Activated effector memory CD4-positive, alpha-beta T cell treated with Interleukin-2 at 50 U/mL for 16 hours (primary cell): ENCODE measurements at regions not wholly inside any gene's neighbourhood (a gene's known extent, or its start where the extent isn't known, plus 50 kb on each side); places are given as distances from the start of the nearest gene placed in this dataset.

ENCODE experiments used
- DNase-seq: peaks from one replicate; pipeline ENCODE4 v3.0.0-alpha.2; 2020

DNA sequence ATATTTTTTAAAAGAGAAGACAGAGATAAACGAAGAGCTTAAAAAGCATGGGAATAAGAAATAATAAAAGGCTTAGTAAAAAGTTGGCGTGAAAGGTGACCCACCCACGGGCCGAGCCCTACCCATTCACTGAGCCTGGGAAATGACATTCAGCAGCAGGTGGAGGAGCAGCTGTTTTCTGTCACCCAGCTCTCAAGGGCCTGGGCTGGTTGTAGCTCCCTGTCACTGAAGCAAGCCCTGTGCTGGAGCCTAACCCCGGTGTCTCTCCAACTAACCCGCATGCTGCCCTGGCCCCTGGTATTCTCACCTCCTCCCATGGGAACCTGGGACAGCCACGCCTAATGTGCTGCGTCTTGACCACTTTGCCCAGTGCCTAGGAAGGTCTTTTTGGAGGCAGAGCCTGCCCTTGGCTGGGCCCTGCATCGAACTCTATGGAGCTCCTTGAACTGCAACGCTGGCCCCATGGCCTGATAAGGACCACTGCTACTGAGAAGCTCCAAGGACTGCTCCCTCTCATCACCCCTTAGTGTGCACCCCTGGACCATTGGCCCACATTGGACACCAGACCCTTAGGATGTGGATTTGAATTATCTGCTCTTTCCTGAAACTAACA is 68.8 kb upstream of the IYD start:
- no peak for DNase-seq

DNA sequence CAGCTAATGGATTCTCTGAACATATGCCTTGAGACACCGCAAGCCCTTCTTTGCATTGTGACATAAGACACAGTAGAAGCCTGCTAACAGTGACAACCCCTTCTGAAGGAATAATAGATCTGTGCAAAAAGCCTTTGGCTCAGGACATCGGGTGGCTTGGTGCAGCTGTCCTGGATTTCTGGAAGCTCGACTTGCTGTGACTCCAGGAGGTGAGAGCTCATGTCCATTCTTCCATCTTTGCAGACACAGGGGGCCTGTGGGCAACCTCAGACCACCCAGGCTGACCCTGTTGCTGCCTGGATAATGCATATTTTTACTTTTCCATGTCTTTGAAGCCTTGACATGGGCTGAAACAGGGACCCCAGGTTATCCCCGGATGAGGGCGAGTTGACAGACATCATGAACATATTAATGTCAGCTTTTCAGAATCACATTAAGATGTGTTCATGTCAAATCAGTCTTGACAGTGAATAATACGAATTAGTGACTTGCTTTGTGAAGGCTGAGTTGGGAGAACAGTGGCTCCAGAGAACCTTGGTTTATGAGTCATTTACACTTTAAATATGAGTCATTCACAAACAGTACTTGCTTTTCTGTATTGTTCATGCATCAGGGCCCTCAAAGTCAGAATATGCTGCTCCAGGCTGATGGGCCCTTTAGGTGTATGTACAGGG is 66.8 kb upstream of the IYD start:
- no peak for DNase-seq

DNA sequence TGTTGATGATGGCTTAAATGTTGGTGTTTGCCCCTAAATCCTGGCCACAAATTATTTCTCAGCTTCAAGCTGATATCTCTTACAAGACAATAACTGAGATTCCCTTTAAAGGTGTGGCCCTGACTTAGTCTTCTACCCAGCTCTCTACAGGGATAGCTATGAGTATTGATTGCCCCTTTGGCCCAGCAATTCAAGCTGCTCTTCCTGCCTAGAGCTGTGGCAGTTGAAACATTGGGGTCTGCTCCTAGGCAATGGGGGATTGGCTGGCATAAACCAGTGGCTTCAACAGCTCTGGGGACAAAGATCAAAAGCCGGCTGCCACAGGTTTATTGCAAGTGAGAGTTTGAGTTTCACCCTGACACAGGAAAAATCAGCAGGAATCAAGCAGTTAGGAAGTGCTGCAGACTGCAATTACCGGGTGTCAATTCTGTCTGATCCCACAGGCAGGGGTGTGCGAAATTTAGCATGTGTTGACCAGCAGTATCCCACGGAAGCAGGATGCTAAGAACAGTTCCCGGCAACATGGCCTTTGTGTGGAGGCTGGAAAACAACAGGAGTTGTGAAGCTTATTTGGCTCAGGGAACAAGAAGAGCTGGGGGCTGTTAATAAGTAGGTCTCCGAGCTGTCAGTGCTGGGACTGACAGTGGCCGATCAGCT is 66.2 kb upstream of the IYD start:
- DNase-seq = no peak

- no peak for DNase-seq
Measured at GRCh38 chr6:150303256-150303655, 65.6 kb upstream of the IYD start.

DNA sequence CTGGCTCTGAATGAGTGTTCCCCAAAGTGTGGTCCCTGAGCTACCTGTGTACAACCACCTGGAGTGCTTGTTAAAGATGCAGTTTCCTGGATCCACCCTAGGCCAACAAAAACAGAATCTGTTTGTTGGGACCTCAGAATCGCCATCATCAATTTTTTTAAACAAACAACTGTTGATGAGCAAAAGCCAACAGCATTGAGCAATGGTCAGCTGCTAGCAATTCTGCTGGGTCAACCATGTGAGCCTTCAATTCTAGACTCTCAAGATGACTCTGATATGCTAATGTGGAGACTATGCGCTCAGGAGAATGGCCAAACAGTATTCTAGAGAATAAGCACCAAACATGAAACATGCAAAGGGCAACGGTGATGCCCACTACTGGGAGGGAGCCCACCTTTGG is 64.4 kb upstream of the IYD start:
- no peak for DNase-seq

GRCh38 chr6:150306290-150306689 is 62.5 kb upstream of the IYD start:
- no peak for DNase-seq

GRCh38 chr6:150307520-150307919 is 61.3 kb upstream of the IYD start:
- no peak for DNase-seq

- no peak for DNase-seq
Measured at GRCh38 chr6:150308812-150309645, 59.8 kb upstream of the IYD start.

GRCh38 chr6:150310539-150310938 is 58.3 kb upstream of the IYD start:
- DNase-seq = no peak

DNA sequence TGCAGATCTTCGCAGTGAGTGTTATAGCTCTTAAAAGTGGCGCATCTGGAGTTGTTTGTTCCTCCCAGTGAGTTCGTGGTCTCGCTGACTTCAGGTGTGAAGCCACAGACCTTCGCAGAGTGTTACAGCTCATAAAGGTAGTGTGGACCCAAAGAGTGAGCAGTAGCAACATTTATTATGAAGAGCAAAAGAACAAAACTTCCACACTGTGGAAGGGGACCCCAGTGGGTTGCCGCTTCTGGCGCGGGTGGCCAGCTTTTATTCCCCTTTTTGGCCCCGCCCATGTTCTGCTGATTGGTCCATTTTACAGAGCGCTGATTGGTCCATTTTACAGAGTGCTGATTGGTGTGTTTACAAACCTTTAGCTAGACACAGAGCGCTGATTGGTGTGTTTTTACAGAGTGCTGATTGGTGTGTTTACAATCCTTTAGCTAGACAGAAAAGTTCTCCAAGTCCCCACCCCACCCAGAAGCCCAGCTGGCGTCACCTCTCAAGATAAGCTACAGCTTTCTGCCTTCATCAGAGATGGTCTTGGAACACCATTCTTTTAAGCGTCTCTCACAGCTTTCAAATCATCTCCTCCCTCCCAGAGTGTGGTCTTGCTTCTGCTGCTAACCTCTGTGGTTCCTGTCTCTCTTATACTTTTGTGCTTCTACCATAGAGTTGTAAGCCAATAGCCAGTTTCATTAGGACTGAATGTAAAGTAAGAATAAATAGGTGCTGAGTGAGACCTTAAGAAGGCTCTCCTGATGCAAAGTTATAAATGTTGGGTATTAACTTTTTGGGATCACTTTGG is 57.5 kb upstream of the IYD start:
- peak; percentile 10 for DNase-seq

GRCh38 chr6:150312395-150312794 is 56.4 kb upstream of the IYD start:
- no peak for DNase-seq

- no peak for DNase-seq
Measured at GRCh38 chr6:150312844-150313584, 55.8 kb upstream of the IYD start.

GRCh38 chr6:150313781-150314180 is 55.0 kb upstream of the IYD start:
- DNase-seq = no peak

GRCh38 chr6:150314230-150315188 is 54.3 kb upstream of the IYD start:
- DNase-seq = no peak

DNA sequence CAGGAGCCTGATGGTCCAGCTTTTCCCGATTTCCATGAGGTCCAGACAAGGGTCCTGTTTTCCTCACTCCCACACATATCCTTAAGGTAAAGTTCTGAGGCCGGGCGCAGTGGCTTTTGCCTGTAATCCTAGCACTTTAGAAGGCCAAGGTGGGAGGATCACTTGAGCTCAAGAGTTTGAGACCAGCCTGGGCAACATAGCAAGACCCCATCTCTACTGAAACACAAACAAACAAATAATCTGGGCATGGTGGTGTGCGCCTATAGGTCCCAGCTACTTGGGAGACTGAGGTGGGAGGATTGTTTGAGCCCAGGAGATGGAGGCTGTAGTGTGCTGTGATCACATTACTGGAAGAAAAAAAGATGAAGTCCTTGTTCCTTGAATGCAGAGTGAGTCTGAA is 53.2 kb upstream of the IYD start:
- DNase-seq = no peak

GRCh38 chr6:150316936-150317335 is 51.9 kb upstream of the IYD start:
- DNase-seq = no peak
